ENCODE measurements at regions not wholly inside any gene's neighbourhood (a gene's known extent, or its start where the extent isn't known, plus 50 kb on each side); places are given as distances from the start of the nearest gene placed in this dataset.
"Not testable (repeated sequence)": the region's sequence is repeated elsewhere in the genome, so short reads cannot be mapped to it uniquely, and the experiment has no call there.

DNA sequence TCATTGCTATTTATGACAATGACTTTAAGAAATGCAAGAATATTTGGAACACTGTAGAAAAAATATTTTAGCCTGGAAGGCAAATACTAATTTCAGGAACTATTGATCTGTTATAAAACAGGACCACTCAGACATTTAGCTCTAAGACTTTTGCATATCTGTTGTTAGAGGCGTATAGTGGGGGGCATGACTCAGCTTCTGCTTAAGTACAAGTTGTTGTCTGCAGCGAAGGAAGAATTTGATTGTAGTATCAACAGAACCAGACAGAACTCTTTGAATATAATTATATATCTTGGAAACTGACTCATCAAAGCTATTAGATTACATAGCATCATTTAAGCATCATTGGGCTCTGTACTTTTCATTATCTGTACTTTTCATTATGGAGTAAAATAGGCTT, 573.8 kb downstream of the SPATA31A6 start:
- TF ChIP-seq POLR2A (IDR thresholded peaks at IDR 0.05) = not testable (repeated sequence)
- TF ChIP-seq, protein P1, sequence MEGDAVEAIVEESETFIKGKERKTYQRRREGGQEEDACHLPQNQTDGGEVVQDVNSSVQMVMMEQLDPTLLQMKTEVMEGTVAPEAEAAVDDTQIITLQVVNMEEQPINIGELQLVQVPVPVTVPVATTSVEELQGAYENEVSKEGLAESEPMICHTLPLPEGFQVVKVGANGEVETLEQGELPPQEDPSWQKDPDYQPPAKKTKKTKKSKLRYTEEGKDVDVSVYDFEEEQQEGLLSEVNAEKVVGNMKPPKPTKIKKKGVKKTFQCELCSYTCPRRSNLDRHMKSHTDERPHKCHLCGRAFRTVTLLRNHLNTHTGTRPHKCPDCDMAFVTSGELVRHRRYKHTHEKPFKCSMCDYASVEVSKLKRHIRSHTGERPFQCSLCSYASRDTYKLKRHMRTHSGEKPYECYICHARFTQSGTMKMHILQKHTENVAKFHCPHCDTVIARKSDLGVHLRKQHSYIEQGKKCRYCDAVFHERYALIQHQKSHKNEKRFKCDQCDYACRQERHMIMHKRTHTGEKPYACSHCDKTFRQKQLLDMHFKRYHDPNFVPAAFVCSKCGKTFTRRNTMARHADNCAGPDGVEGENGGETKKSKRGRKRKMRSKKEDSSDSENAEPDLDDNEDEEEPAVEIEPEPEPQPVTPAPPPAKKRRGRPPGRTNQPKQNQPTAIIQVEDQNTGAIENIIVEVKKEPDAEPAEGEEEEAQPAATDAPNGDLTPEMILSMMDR (IDR thresholded peaks at IDR 0.05) = not testable (repeated sequence)
